GM23338 (cell line): ENCODE measurements at regions not wholly inside any gene's neighbourhood (a gene's known extent, or its start where the extent isn't known, plus 50 kb on each side); places are given as distances from the start of the nearest gene placed in this dataset.

Source experiments
- CREB1 ChIP-seq: fragments of 250-450 bp; sonication (Bioruptor Pico); IDR thresholded peaks from 2 replicates; pipeline ENCODE4 v1.5.0; 2020; ENCODE audit warnings: low read depth, mild to moderate bottlenecking, moderate library complexity
- CTCF ChIP-seq, 2 experiments: fragments of 200-600 bp in 1 of 2; sonication (generic) in 1 of 2; conservative IDR thresholded peaks; 2 replicates each; pipeline versions ENCODE4 v1.5.1 to v1.6.1; 2016 to 2017; ENCODE audit warnings: antibody characterized with exemption in 2 of 2, low read depth in 2 of 2, mild to moderate bottlenecking in 2 of 2, moderate library complexity in 1 of 2
- EZH2 ChIP-seq: fragments of 200-600 bp; sonication (generic); IDR thresholded peaks from one replicate; pipeline ENCODE4 v1.8.0; 2017; ENCODE audit warnings: antibody characterized with exemption, mild to moderate bottlenecking, low read depth; ENCODE audit not compliant: unreplicated experiment
- EZH2phosphoT487 ChIP-seq: fragments of 200-600 bp; sonication (generic); IDR thresholded peaks from one replicate; pipeline ENCODE4 v1.8.1; 2018; ENCODE audit warnings: antibody characterized with exemption; ENCODE audit not compliant: unreplicated experiment
- JUNB ChIP-seq: IDR thresholded peaks from one replicate; pipeline ENCODE4 v1.6.1; 2016; ENCODE audit warnings: antibody characterized with exemption; ENCODE audit not compliant: unreplicated experiment
- NANOG ChIP-seq: IDR thresholded peaks from 2 replicates; pipeline ENCODE4 v1.6.1; 2016; ENCODE audit warnings: antibody characterized with exemption, borderline replicate concordance
- POLR2AphosphoS5 ChIP-seq: IDR thresholded peaks from 2 replicates; pipeline ENCODE4 v1.6.1; 2016; ENCODE audit warnings: antibody characterized with exemption, low read depth
- STAT1 ChIP-seq: IDR thresholded peaks from one replicate; pipeline ENCODE4 v1.6.1; 2016; ENCODE audit warnings: antibody characterized with exemption; ENCODE audit not compliant: unreplicated experiment
- ZNF114 ChIP-seq: fragments of 250-450 bp; sonication (Bioruptor Pico); IDR thresholded peaks from 2 replicates; pipeline ENCODE4 v1.5.0; 2020; ENCODE audit warnings: mild to moderate bottlenecking, moderate library complexity
- ZNF331 ChIP-seq: fragments of 250-450 bp; sonication (Bioruptor Pico); IDR thresholded peaks from 2 replicates; pipeline ENCODE4 v1.5.0; 2020; ENCODE audit warnings: low read depth, mild to moderate bottlenecking, moderate library complexity
- TF ChIP-seq, protein P1 (sequence below): IDR thresholded peaks from one replicate; pipeline ENCODE4 v1.6.1; 2018; ENCODE audit warnings: antibody characterized with exemption; ENCODE audit not compliant: unreplicated experiment
- TF ChIP-seq, protein P2 (sequence below): IDR thresholded peaks from 2 replicates; pipeline ENCODE4 v1.6.1; 2016; ENCODE audit warnings: antibody characterized with exemption

GRCh38 chr7:21261627-21262594 lies 166.0 kb upstream of the SP4 start:
- TF ChIP-seq CTCF (conservative IDR thresholded peaks at IDR 0.05; ENCODE audit: low read depth in 2 of 2): peak; percentile 64 to 88
- TF ChIP-seq EZH2: no peak
- TF ChIP-seq, protein P1, sequence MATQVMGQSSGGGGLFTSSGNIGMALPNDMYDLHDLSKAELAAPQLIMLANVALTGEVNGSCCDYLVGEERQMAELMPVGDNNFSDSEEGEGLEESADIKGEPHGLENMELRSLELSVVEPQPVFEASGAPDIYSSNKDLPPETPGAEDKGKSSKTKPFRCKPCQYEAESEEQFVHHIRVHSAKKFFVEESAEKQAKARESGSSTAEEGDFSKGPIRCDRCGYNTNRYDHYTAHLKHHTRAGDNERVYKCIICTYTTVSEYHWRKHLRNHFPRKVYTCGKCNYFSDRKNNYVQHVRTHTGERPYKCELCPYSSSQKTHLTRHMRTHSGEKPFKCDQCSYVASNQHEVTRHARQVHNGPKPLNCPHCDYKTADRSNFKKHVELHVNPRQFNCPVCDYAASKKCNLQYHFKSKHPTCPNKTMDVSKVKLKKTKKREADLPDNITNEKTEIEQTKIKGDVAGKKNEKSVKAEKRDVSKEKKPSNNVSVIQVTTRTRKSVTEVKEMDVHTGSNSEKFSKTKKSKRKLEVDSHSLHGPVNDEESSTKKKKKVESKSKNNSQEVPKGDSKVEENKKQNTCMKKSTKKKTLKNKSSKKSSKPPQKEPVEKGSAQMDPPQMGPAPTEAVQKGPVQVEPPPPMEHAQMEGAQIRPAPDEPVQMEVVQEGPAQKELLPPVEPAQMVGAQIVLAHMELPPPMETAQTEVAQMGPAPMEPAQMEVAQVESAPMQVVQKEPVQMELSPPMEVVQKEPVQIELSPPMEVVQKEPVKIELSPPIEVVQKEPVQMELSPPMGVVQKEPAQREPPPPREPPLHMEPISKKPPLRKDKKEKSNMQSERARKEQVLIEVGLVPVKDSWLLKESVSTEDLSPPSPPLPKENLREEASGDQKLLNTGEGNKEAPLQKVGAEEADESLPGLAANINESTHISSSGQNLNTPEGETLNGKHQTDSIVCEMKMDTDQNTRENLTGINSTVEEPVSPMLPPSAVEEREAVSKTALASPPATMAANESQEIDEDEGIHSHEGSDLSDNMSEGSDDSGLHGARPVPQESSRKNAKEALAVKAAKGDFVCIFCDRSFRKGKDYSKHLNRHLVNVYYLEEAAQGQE: no peak
- TF ChIP-seq NANOG: 0 out of 2 replicates have a peak, but pooled peaks have one; percentile 59
- TF ChIP-seq CREB1: peak; percentile 16; the same call in 1 of the 2 replicates
- no peak for TF ChIP-seq POLR2AphosphoS5
- no peak for TF ChIP-seq EZH2phosphoT487
- TF ChIP-seq, protein P2, sequence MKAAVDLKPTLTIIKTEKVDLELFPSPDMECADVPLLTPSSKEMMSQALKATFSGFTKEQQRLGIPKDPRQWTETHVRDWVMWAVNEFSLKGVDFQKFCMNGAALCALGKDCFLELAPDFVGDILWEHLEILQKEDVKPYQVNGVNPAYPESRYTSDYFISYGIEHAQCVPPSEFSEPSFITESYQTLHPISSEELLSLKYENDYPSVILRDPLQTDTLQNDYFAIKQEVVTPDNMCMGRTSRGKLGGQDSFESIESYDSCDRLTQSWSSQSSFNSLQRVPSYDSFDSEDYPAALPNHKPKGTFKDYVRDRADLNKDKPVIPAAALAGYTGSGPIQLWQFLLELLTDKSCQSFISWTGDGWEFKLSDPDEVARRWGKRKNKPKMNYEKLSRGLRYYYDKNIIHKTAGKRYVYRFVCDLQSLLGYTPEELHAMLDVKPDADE: no peak
- no peak for TF ChIP-seq STAT1
- TF ChIP-seq ZNF331: no peak
- no peak for TF ChIP-seq JUNB
- TF ChIP-seq ZNF114 (CRISPR knock-in tag): no peak; the same call in 1 of the 2 replicates
